Esophagus squamous epithelium (tissue), 5 donors: ENCODE measurements at regions not wholly inside any gene's neighbourhood (a gene's known extent, or its start where the extent isn't known, plus 50 kb on each side); places are given as distances from the start of the nearest gene placed in this dataset.
A peak's percentile ranks its signal among the peaks of the same experiment; 100 is the strongest.

ENCODE experiments used
- DNase-seq: peaks from one replicate; lab custom pipeline; 2025; lab: John Stamatoyannopoulos, UW
- H3K27ac ChIP-seq, 4 donors: fragments of 200-600 bp; sonication (generic); one replicate each; pipeline ENCODE4 v1.5.1; 2016 to 2019; ENCODE audit warnings: mild to moderate bottlenecking in 1 of 4
- H3K27me3 ChIP-seq, 4 donors: fragments of 200-600 bp; sonication (generic); 1 replicate in 3 of 4; 2 replicates in 1 of 4; pipeline versions ENCODE4 v1.5.1 to v1.6.0; 2017 to 2021; ENCODE audit warnings: antibody characterized with exemption in 1 of 4
- H3K36me3 ChIP-seq, 3 donors: fragments of 200-600 bp; sonication (generic); one replicate each; pipeline ENCODE4 v1.5.1; 2016 to 2019
- H3K4me1 ChIP-seq, 3 donors: fragments of 200-600 bp; sonication (generic); one replicate each; pipeline ENCODE4 v1.5.1; 2017 to 2019
- H3K4me3 ChIP-seq, 4 donors: fragments of 200-600 bp; sonication (generic); 1 replicate in 3 of 4; 2 replicates in 1 of 4; pipeline ENCODE4 v1.5.1; 2016 to 2019; ENCODE audit warnings: mild to moderate bottlenecking in 2 of 4, moderate library complexity in 1 of 4
- H3K9me3 ChIP-seq, 3 donors: fragments of 200-600 bp; sonication (generic); one replicate each; pipeline ENCODE4 v1.5.1; 2016 to 2019
- CTCF ChIP-seq, 6 experiments: fragments of 450-650 bp in 4 of 6; fragments of 200-600 bp in 2 of 6; sonication (generic) in 2 of 6; IDR thresholded peaks; one replicate each; pipeline ENCODE4 v1.5.1; 2016 to 2019; ENCODE audit warnings: antibody characterized with exemption in 6 of 6, mild to moderate bottlenecking in 4 of 6, moderate library complexity in 4 of 6
- POLR2A ChIP-seq, 4 donors: fragments of 450-650 bp; IDR thresholded peaks; one replicate each; pipeline ENCODE4 v1.6.1; 2017; ENCODE audit warnings: antibody characterized with exemption in 4 of 4, mild to moderate bottlenecking in 4 of 4, moderate library complexity in 3 of 4
- WGBS, 2 donors: methylation state at CpG; one replicate each; pipeline ENCODE4 v1.1.5; 2018; 5-methylcytosine and 5-hydroxymethylcytosine counted together
- intact Hi-C: fragments of 100-400 bp; cut with DNase I; formaldehyde crosslinking; loops from one replicate; pipeline ENCODE4 v1.15.0; 2022
- donor health status: DM: yes; HTN: yes; CAD: no.

DNA sequence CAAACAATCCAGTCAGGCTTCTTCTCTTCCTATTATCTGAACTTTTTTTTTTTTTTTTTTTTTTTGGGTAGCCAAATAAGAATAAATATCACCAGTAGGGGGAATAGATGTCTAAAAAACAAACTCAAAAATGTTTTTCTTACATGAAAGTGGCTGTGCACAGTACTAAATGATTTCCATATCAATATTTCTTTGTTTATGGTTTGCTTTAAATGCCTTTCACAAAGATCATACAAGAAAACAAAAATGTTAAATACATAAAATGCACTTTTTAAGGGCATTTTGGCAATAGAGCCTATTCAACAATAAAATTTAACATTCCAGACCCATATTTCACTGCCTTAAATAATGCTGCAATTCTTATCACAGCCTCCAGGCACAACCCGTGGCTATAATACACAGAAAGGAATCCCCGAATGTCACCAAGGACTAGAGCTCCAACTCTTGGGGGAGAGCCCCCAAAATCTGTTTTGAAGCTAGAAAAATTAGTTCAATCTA, 91.1 kb upstream of the TBCA start:
- WGBS, 2 donors = 8 to 41% methylated on average over 2 of the region's 2 CpGs
- H3K27ac ChIP-seq = no peak overlapping the region
- no peak overlapping the region for H3K4me3 ChIP-seq
- DNase-seq = no peak
- intact Hi-C loops = no loop called here
- H3K4me1 ChIP-seq = no peaks in the 10 kb centered on the region
- no peak for TF ChIP-seq POLR2A (IDR thresholded peaks at IDR 0.05)
- TF ChIP-seq CTCF (IDR thresholded peaks at IDR 0.05) = peak in 1 of 6 experiments; percentile 18
- no peaks in the 10 kb centered on the region for H3K36me3 ChIP-seq
- no peaks in the 10 kb centered on the region for H3K9me3 ChIP-seq
- peaks cover 0 to 14% (median 0%) of the 10 kb centered on the region in 4 donors for H3K27me3 ChIP-seq

DNA sequence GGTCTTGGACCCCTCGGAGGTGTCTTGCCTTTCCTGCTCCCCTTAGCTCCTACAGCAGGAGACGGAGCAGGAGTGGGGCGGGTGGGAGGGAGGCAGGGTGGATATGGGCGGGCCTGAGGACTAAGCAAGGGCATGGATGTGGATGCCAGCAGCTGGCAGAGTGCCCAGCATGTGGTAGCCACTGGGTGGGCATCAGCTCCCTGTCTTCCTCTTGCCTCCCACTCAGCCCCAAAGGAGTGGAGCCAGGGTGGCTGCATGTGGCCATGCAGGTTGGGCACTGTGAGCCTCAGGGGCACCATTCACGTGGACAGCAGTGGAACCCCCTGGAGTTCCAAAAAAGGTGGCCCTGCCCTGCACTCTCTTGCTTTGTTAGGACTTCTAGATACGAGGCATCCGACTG, 90.1 kb upstream of the TBCA start:
- H3K4me3 ChIP-seq = no peak overlapping the region
- DNase-seq = no peak
- no peak for TF ChIP-seq CTCF (IDR thresholded peaks at IDR 0.05)
- no peak overlapping the region for H3K27ac ChIP-seq
- no peaks in the 10 kb centered on the region for H3K9me3 ChIP-seq
- 73% methylated on average over 5 of the region's 7 CpGs; no CpG with 5 or more reads in 1 of the 2 donors for WGBS, 2 donors
- peaks cover 0 to 14% (median 0%) of the 10 kb centered on the region in 4 donors for H3K27me3 ChIP-seq
- no peaks in the 10 kb centered on the region for H3K4me1 ChIP-seq
- intact Hi-C loops = no loop called here
- no peaks in the 10 kb centered on the region for H3K36me3 ChIP-seq

GRCh38 chr5:77864997-77865396, 88.9 kb upstream of the TBCA start:
- Histone ChIP-seq H3K4me1 (no peaks in the 10 kb centered on the region), H3K36me3 (no peaks in the 10 kb centered on the region), H3K27ac (no peak overlapping the region), H3K27me3 (peaks cover 0 to 14% (median 0%) of the 10 kb centered on the region in 4 donors), H3K9me3 (no peaks in the 10 kb centered on the region), H3K4me3 (no peak overlapping the region)
- TF ChIP-seq CTCF (IDR thresholded peaks at IDR 0.05) = no peak
- TF ChIP-seq POLR2A (IDR thresholded peaks at IDR 0.05) = no peak
- no peak for DNase-seq
- WGBS, 2 donors = 57 to 65% methylated on average over 2 to 6 of the region's 8 CpGs
- intact Hi-C loops = no loop called here

- intact Hi-C loops = no loop called here
- WGBS, 2 donors = 17 to 24% methylated on average over 1 of the region's 1 CpG
- no peak overlapping the region for H3K4me3 ChIP-seq
- no peaks in the 10 kb centered on the region for H3K36me3 ChIP-seq
- peaks cover 0 to 14% (median 0%) of the 10 kb centered on the region in 4 donors for H3K27me3 ChIP-seq
- H3K4me1 ChIP-seq = no peaks in the 10 kb centered on the region
- TF ChIP-seq CTCF (IDR thresholded peaks at IDR 0.05) (no peak), POLR2A (IDR thresholded peaks at IDR 0.05) (no peak)
- no peak overlapping the region for H3K27ac ChIP-seq
- H3K9me3 ChIP-seq = no peaks in the 10 kb centered on the region
- DNase-seq = no peak
Measured at GRCh38 chr5:77863181-77863580, 87.0 kb upstream of the TBCA start.

DNA sequence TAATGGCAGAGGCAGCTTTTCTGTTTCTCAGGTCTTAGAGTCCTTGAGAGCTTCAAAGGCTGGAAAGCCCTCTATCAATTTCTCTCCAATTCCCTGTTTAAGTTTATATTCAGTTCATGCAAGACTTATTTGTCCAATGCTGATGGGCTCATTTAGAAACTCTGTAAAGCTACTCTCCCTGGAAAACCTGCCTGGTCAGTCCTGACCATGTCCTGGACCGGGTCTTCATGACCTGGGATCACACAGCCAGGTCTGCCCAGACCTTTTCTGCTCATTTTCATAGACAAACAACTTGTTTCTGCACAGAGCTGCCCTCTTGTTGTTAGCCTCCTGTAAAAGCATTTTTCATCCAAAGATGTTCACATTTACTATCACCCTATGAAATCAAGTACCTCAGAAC, 85.4 kb upstream of the TBCA start:
- H3K9me3 ChIP-seq = no peaks in the 10 kb centered on the region
- H3K27ac ChIP-seq = no peak overlapping the region
- peaks cover 0 to 14% (median 0%) of the 10 kb centered on the region in 4 donors for H3K27me3 ChIP-seq
- intact Hi-C loops = no loop called here
- TF ChIP-seq CTCF (IDR thresholded peaks at IDR 0.05) (no peak), POLR2A (IDR thresholded peaks at IDR 0.05) (no peak)
- no peaks in the 10 kb centered on the region for H3K36me3 ChIP-seq
- WGBS, 2 donors = 85 to 93% methylated on average over 1 of the region's 1 CpG
- H3K4me1 ChIP-seq = no peaks in the 10 kb centered on the region
- DNase-seq = no peak
- H3K4me3 ChIP-seq = no peak overlapping the region
